HL-60 (cell line): ENCODE measurements at regions not wholly inside any gene's neighbourhood (a gene's known extent, or its start where the extent isn't known, plus 50 kb on each side); places are given as distances from the start of the nearest gene placed in this dataset.

Experiments used
- DNase-seq, 2 experiments: peaks; one replicate each; pipeline ENCODE4 v3.0.0-alpha.2; 2010 to 2020; ENCODE audit warnings: low read depth in 1 of 2, low spot score in 1 of 2
- H3K27ac ChIP-seq: fragments of 250-450 bp; sonication (Bioruptor Pico); replicated peaks from 2 replicates; pipeline ENCODE4 v1.5.1; 2020; ENCODE audit warnings: mild to moderate bottlenecking, moderate library complexity
- H3K27me3 ChIP-seq: fragments of 250-450 bp; sonication (Bioruptor Pico); 2 replicates; pipeline ENCODE4 v1.5.1; 2021; ENCODE audit warnings: mild to moderate bottlenecking, moderate library complexity; ENCODE audit not compliant: insufficient read depth, poor library complexity, severe bottlenecking
- H3K4me3 ChIP-seq: replicated peaks from 2 replicates; pipeline ENCODE4 v1.5.1; 2011; ENCODE audit warnings: mild to moderate bottlenecking, control low read depth, low read length; ENCODE audit not compliant: insufficient read depth
- GABPA ChIP-seq: IDR thresholded peaks from 2 replicates; pipeline ENCODE4 v1.6.1; 2012; ENCODE audit warnings: low read depth
- POLR2AphosphoS5 ChIP-seq: IDR thresholded peaks from 2 replicates; pipeline ENCODE4 v1.6.1; 2012; ENCODE audit warnings: low read depth
- SPI1 ChIP-seq: IDR thresholded peaks from 2 replicates; pipeline ENCODE4 v1.6.1; 2012; ENCODE audit warnings: low read depth, mild to moderate bottlenecking, borderline replicate concordance
- TF ChIP-seq, protein P1 (sequence below): IDR thresholded peaks from one replicate; pipeline ENCODE4 v1.5.1; 2011; ENCODE audit warnings: low read length, control low read depth, inconsistent platforms; ENCODE audit not compliant: insufficient read depth
- TF ChIP-seq, protein P2 (sequence below): IDR thresholded peaks from 2 replicates; pipeline ENCODE4 v1.6.1; 2012; ENCODE audit warnings: low read depth; ENCODE audit not compliant: insufficient replicate concordance

DNA sequence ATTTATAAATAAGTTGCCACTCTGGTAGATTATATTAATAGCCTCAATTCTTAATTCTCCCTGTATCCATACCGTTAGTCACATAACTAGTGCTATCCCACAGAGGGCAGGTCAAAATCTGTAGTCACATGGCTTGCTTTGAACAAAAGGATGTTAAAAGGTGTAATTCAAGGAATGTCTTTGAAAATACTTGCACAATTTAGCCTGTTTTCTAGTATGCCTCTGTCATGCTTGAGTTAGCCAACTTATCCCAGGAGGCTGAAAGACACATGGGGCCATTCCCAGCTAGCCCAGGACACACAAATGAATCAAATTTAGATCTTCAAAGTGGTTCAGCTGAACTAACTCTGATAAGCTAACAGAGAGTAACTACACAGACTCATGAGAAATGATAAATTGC is 758.5 kb upstream of the NEGR1 start:
- TF ChIP-seq GABPA (no peak), POLR2AphosphoS5 (no peak), SPI1 (no peak)
- TF ChIP-seq, protein P1, sequence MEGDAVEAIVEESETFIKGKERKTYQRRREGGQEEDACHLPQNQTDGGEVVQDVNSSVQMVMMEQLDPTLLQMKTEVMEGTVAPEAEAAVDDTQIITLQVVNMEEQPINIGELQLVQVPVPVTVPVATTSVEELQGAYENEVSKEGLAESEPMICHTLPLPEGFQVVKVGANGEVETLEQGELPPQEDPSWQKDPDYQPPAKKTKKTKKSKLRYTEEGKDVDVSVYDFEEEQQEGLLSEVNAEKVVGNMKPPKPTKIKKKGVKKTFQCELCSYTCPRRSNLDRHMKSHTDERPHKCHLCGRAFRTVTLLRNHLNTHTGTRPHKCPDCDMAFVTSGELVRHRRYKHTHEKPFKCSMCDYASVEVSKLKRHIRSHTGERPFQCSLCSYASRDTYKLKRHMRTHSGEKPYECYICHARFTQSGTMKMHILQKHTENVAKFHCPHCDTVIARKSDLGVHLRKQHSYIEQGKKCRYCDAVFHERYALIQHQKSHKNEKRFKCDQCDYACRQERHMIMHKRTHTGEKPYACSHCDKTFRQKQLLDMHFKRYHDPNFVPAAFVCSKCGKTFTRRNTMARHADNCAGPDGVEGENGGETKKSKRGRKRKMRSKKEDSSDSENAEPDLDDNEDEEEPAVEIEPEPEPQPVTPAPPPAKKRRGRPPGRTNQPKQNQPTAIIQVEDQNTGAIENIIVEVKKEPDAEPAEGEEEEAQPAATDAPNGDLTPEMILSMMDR = no peak
- TF ChIP-seq, protein P2, sequence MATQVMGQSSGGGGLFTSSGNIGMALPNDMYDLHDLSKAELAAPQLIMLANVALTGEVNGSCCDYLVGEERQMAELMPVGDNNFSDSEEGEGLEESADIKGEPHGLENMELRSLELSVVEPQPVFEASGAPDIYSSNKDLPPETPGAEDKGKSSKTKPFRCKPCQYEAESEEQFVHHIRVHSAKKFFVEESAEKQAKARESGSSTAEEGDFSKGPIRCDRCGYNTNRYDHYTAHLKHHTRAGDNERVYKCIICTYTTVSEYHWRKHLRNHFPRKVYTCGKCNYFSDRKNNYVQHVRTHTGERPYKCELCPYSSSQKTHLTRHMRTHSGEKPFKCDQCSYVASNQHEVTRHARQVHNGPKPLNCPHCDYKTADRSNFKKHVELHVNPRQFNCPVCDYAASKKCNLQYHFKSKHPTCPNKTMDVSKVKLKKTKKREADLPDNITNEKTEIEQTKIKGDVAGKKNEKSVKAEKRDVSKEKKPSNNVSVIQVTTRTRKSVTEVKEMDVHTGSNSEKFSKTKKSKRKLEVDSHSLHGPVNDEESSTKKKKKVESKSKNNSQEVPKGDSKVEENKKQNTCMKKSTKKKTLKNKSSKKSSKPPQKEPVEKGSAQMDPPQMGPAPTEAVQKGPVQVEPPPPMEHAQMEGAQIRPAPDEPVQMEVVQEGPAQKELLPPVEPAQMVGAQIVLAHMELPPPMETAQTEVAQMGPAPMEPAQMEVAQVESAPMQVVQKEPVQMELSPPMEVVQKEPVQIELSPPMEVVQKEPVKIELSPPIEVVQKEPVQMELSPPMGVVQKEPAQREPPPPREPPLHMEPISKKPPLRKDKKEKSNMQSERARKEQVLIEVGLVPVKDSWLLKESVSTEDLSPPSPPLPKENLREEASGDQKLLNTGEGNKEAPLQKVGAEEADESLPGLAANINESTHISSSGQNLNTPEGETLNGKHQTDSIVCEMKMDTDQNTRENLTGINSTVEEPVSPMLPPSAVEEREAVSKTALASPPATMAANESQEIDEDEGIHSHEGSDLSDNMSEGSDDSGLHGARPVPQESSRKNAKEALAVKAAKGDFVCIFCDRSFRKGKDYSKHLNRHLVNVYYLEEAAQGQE = no peak
- Histone ChIP-seq H3K27ac (no peak overlapping the region), H3K4me3 (no peak overlapping the region), H3K27me3 (no peaks in the 10 kb centered on the region)
- no peak for DNase-seq

DNA sequence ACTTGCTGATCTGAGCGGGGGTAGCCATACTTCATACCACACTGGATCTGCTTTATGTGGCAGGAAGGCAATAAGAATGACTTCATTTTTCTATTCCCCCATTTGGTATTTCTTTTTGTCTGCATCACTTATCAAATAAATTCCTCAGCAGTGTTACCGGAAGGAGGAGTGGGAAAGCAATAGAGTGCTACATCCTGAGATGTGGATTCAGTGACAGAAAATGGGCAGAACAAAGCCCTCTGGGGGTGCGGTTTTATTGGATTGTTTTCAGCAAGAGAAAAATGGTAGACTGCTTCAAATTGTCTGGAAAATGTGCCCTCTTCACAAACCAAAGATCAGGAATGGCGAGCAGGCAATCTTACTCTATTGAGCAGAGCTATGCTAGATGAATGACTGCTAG is 751.9 kb upstream of the NEGR1 start:
- no peak for DNase-seq
- Histone ChIP-seq H3K27me3 (no peaks in the 10 kb centered on the region), H3K4me3 (no peak overlapping the region), H3K27ac (no peak overlapping the region)
- TF ChIP-seq, protein P1 = no peak
- TF ChIP-seq POLR2AphosphoS5 = no peak
- no peak for TF ChIP-seq GABPA
- no peak for TF ChIP-seq SPI1
- TF ChIP-seq, protein P2 = no peak

DNA sequence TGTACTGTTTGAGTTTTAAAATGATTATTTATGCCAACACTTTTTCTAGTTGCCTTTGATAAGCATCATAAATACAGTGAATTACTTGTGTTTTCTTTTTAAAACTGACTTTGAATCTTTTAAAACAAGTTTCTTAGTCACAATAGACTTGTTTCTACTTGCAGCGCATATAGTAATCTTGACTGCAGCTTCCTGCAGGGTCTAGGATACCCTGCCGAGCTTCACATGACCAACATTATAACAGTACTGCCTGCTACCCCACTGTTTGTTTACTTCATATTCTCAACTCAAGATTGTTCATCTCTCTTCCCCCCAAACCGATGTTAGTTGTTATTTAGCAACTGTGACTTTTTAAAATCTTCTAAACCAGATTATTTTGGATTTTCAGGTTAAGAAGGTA is 751.3 kb upstream of the NEGR1 start:
- H3K27ac ChIP-seq = no peak overlapping the region
- DNase-seq = no peak

More for the DNA sequence above, 751.3 kb upstream of the NEGR1 start:
- no peak overlapping the region for H3K4me3 ChIP-seq
- TF ChIP-seq, protein P1 = no peak
- no peak for TF ChIP-seq POLR2AphosphoS5
- TF ChIP-seq GABPA = no peak
- no peak for TF ChIP-seq SPI1
- TF ChIP-seq, protein P2 = no peak
- no peaks in the 10 kb centered on the region for H3K27me3 ChIP-seq
